IMR-90 (cell line): ENCODE measurements at regions not wholly inside any gene's neighbourhood (a gene's known extent, or its start where the extent isn't known, plus 50 kb on each side); places are given as distances from the start of the nearest gene placed in this dataset.

Experiments
- ATAC-seq: fragments of 200-7000 bp; cut with Tn5 transposase; 2 replicates; pipeline ENCODE4 v1.9.1; 2020; ENCODE audit warnings: low read depth, mild to moderate bottlenecking, moderate library complexity
- BruUV-seq: library from RNA; stranded (reverse); fragments of 400-500 nt; replicated peaks from 2 replicates; lab custom pipeline; 2021; lab: Mats Ljungman, UMichigan
- CTCF ChIA-PET: fragments of 300-600 bp; formaldehyde crosslinking; extraction: SDS; loops from one replicate; lab custom pipeline; 2021; ENCODE audit warnings: antibody characterized with exemption; lab: Yijun Ruan, JAX
- POLR2A ChIA-PET: fragments of 300-600 bp; sonication (Branson Sonifier 250); formaldehyde crosslinking; loops from one replicate; lab custom pipeline; 2022; ENCODE audit warnings: antibody characterized with exemption; ENCODE audit not compliant: unreplicated experiment; lab: Charles Lee
- DNase-seq: peaks from one replicate; pipeline ENCODE4 v3.0.0; 2013
- H2AFZ ChIP-seq: replicated peaks from 2 replicates; pipeline ENCODE3; 2013; ENCODE audit warnings: low read length, mild to moderate bottlenecking; ENCODE audit not compliant: poor library complexity
- H2AK5ac ChIP-seq: 2 replicates; pipeline ENCODE4 v1.6.1; 2013; ENCODE audit warnings: low read depth, low read length, inconsistent platforms
- H2AK9ac ChIP-seq: replicated peaks from 2 replicates; pipeline ENCODE3; 2013; ENCODE audit warnings: mild to moderate bottlenecking, low read depth, low read length, moderate library complexity; ENCODE audit not compliant: poor library complexity
- H2BK120ac ChIP-seq: 2 replicates; pipeline ENCODE4 v1.6.1; 2013; ENCODE audit warnings: low read depth, low read length, inconsistent platforms
- H2BK15ac ChIP-seq: 3 replicates; pipeline ENCODE4 v1.6.1; 2013; ENCODE audit warnings: low read depth, low read length, inconsistent platforms
- H2BK20ac ChIP-seq: 2 replicates; pipeline ENCODE4 v1.6.1; 2013; ENCODE audit warnings: low read depth, mild to moderate bottlenecking, inconsistent platforms, low read length, moderate library complexity
- H2BK5ac ChIP-seq: 2 replicates; pipeline ENCODE4 v1.6.1; 2013; ENCODE audit warnings: mild to moderate bottlenecking, low read depth, low read length, inconsistent platforms; ENCODE audit not compliant: poor library complexity, severe bottlenecking
- H3K14ac ChIP-seq: replicated peaks from 2 replicates; pipeline ENCODE4 v1.6.1; 2013; ENCODE audit warnings: low read depth, low read length, inconsistent platforms
- H3K18ac ChIP-seq: 2 replicates; pipeline ENCODE4 v1.6.1; 2013; ENCODE audit warnings: low read depth, low read length, control low read depth
- H3K23ac ChIP-seq: 2 replicates; pipeline ENCODE4 v1.6.1; 2013; ENCODE audit warnings: low read depth, low read length, inconsistent platforms
- H3K27ac ChIP-seq: 2 replicates; pipeline ENCODE4 v1.5.1; 2013; ENCODE audit warnings: mild to moderate bottlenecking, control low read depth, low read length; ENCODE audit not compliant: insufficient read depth
- H3K27me3 ChIP-seq: 2 replicates; pipeline ENCODE4 v1.6.1; 2013; ENCODE audit warnings: low read length; ENCODE audit not compliant: control insufficient read depth, insufficient read depth
- H3K36me3 ChIP-seq: 2 replicates; pipeline ENCODE4 v1.6.1; 2013; ENCODE audit warnings: low read length, mixed read lengths; ENCODE audit not compliant: control insufficient read depth, insufficient read depth
- H3K4ac ChIP-seq: 2 replicates; pipeline ENCODE4 v1.6.1; 2013; ENCODE audit warnings: low read depth, low read length, inconsistent platforms
- H3K4me1 ChIP-seq: 2 replicates; pipeline ENCODE4 v1.6.1; 2013; ENCODE audit warnings: low read length, mixed read lengths; ENCODE audit not compliant: control insufficient read depth, insufficient read depth
- H3K4me2 ChIP-seq: 2 replicates; pipeline ENCODE4 v1.6.1; 2013; ENCODE audit warnings: low read depth, mild to moderate bottlenecking, control low read depth, low read length, moderate library complexity
- H3K4me3 ChIP-seq: 2 replicates; pipeline ENCODE4 v1.5.1; 2013; ENCODE audit warnings: low read depth, mild to moderate bottlenecking, control low read depth, low read length, moderate library complexity; ENCODE audit not compliant: insufficient read depth
- H3K56ac ChIP-seq: 2 replicates; pipeline ENCODE4 v1.6.1; 2013; ENCODE audit warnings: low read length, inconsistent platforms; ENCODE audit not compliant: insufficient read depth; ENCODE audit errors: extremely low read depth
- H3K79me1 ChIP-seq, 2 experiments: 2 replicates each; pipeline ENCODE4 v1.6.1; 2013; ENCODE audit warnings: low read length in 2 of 2, inconsistent platforms in 1 of 2, low read depth in 1 of 2
- H3K9ac ChIP-seq: 2 replicates; pipeline ENCODE4 v1.6.1; 2013; ENCODE audit warnings: low read depth, low read length, control low read depth
- H3K9me1 ChIP-seq: 2 replicates; pipeline ENCODE4 v1.6.1; 2013; ENCODE audit warnings: low read length, inconsistent platforms; ENCODE audit not compliant: insufficient read depth
- H3K9me3 ChIP-seq: 2 replicates; pipeline ENCODE4 v1.6.1; 2013; ENCODE audit warnings: low read length; ENCODE audit not compliant: control insufficient read depth, insufficient read depth
- H4K20me1 ChIP-seq: 2 replicates; pipeline ENCODE4 v1.6.1; 2013; ENCODE audit warnings: low read length, inconsistent platforms; ENCODE audit not compliant: insufficient read depth
- H4K5ac ChIP-seq: 2 replicates; pipeline ENCODE4 v1.6.1; 2013; ENCODE audit warnings: mild to moderate bottlenecking, low read depth, low read length, control low read depth
- H4K8ac ChIP-seq, 2 experiments: 2 replicates each; pipeline ENCODE4 v1.6.1; 2013; ENCODE audit warnings: low read depth in 2 of 2, low read length in 2 of 2, control low read depth in 1 of 2, inconsistent platforms in 1 of 2
- H4K91ac ChIP-seq: 2 replicates; pipeline ENCODE4 v1.6.1; 2013; ENCODE audit warnings: low read depth, low read length, inconsistent platforms; ENCODE audit not compliant: insufficient read depth
- BHLHE40 ChIP-seq: fragments of 150-350 bp; IDR thresholded peaks from 2 replicates; pipeline ENCODE4 v1.6.1; 2016; ENCODE audit warnings: mild to moderate bottlenecking, low read depth, low read length
- CHD1 ChIP-seq: IDR thresholded peaks from 2 replicates; pipeline ENCODE4 v1.6.1; 2012; ENCODE audit warnings: low read depth, low read length, improper control_type of control experiment
- ELK1 ChIP-seq: fragments of 150-350 bp; IDR thresholded peaks from 2 replicates; pipeline ENCODE4 v1.6.1; 2016; ENCODE audit warnings: low read depth, mild to moderate bottlenecking, low read length, moderate library complexity, borderline replicate concordance
- FOS ChIP-seq: fragments of 150-350 bp; IDR thresholded peaks from 2 replicates; pipeline ENCODE4 v1.6.1; 2016; ENCODE audit warnings: low read depth, low read length
- MAZ ChIP-seq: IDR thresholded peaks from 2 replicates; pipeline ENCODE4 v1.6.1; 2012; ENCODE audit warnings: low read depth, mild to moderate bottlenecking, low read length, improper control_type of control experiment, moderate library complexity, borderline replicate concordance
- MXI1 ChIP-seq: IDR thresholded peaks from 2 replicates; pipeline ENCODE4 v1.6.1; 2012; ENCODE audit warnings: low read depth, mild to moderate bottlenecking, low read length, moderate library complexity, borderline replicate concordance
- NFE2L2 ChIP-seq: fragments of 150-350 bp; IDR thresholded peaks from 2 replicates; pipeline ENCODE4 v1.6.1; 2016; ENCODE audit warnings: low read depth, mild to moderate bottlenecking, low read length
- POLR2A ChIP-seq: IDR thresholded peaks from 2 replicates; pipeline ENCODE4 v1.6.1; 2012; ENCODE audit warnings: mild to moderate bottlenecking, low read depth, low read length
- RAD21 ChIP-seq: IDR thresholded peaks from 2 replicates; pipeline ENCODE4 v1.6.1; 2012; ENCODE audit warnings: low read length, improper control_type of control experiment
- RCOR1 ChIP-seq: IDR thresholded peaks from 2 replicates; pipeline ENCODE4 v1.6.1; 2012; ENCODE audit warnings: mild to moderate bottlenecking, low read length, improper control_type of control experiment; ENCODE audit not compliant: insufficient replicate concordance
- SMC3 ChIP-seq: fragments of 150-350 bp; IDR thresholded peaks from 2 replicates; pipeline ENCODE4 v1.6.1; 2016; ENCODE audit warnings: low read depth, mild to moderate bottlenecking, antibody characterized with exemption, low read length, moderate library complexity
- WGBS, 2 experiments: methylation state at CpG; one replicate each; pipeline versions ENCODE4 v1.1.5 to v1.1.7; 2013; ENCODE audit warnings: missing lambda C conversion rate in 2 of 2; ENCODE audit not compliant: insufficient read length in 1 of 2; ENCODE audit errors: extremely low coverage in 2 of 2; 5-methylcytosine and 5-hydroxymethylcytosine counted together
- dilution Hi-C: fragments of 300-500 bp; cut with HindIII; formaldehyde crosslinking; loops from one replicate; pipeline ENCODE4 v1.14.3; 2018; ENCODE audit warnings: low sequenced_read_pairs; ENCODE audit not compliant: unreplicated experiment
- in situ Hi-C: fragments of 300-500 bp; cut with MboI; formaldehyde crosslinking; loops from 3 replicates; pipeline ENCODE4 v1.14.3; 2019; ENCODE audit warnings: low sequenced_read_pairs, inconsistent platforms, mixed read lengths
- intact Hi-C: fragments of 100-400 bp; cut with micrococcal nuclease; formaldehyde crosslinking; loops from 2 replicates; pipeline ENCODE4 v1.10.0; 2022
- TF ChIP-seq, protein P1 (sequence below): conservative IDR thresholded peaks from 2 replicates; pipeline ENCODE4 v1.5.1; 2012; ENCODE audit warnings: mild to moderate bottlenecking, low read depth, low read length, improper control_type of control experiment

DNA sequence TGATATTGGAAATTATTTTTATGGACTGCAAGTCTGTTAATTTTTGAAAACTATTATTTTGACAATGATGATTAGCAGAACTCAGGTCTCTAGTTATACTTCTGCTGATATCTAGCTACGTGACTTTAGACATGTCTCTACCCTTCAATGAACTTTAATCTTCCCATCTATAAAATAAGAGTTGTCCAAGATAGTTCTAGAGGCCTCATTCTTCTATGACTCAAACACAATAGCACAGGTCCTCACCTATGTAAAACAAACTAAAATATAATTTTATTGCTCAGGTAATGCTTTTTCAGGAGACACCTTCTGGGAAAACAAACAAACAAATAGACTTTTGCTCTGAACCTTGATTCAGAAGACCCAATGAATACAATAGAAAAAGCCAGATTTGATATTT, 544.4 kb upstream of the SETBP1 start:
- POLR2A ChIA-PET = no interaction called here
- H3K56ac ChIP-seq = no peak overlapping the region
- no peaks in the 10 kb centered on the region for H3K4me1 ChIP-seq
- no peak overlapping the region for H3K4me3 ChIP-seq
- H3K4ac ChIP-seq = no peak overlapping the region
- BruUV-seq = no TSS peak
- in situ Hi-C loops = loop anchor here (25.0 kb wide), 1 partner anchor 751 kb away; no protein-coding TSS in a partner anchor
- dilution Hi-C loops = no loop called here
- no peak overlapping the region for H3K9ac ChIP-seq
- no peak for DNase-seq
- no peaks in the 10 kb centered on the region for H3K9me3 ChIP-seq
- H2AK9ac ChIP-seq = no peak overlapping the region
- no peak overlapping the region for H3K4me2 ChIP-seq
- H3K23ac ChIP-seq = no peak overlapping the region
- no peak overlapping the region for H2BK120ac ChIP-seq
- H3K36me3 ChIP-seq = no peaks in the 10 kb centered on the region
- no peak overlapping the region for H3K27ac ChIP-seq
- H2AK5ac ChIP-seq = no peak overlapping the region
- H2AFZ ChIP-seq = no peak overlapping the region
- H4K20me1 ChIP-seq = no peaks in the 10 kb centered on the region
- H3K27me3 ChIP-seq = no peaks in the 10 kb centered on the region
- no peaks in the 10 kb centered on the region for H3K9me1 ChIP-seq
- intact Hi-C loops = loop anchor here (10.0 kb wide), 1 partner anchor 1248 kb away; no protein-coding TSS in a partner anchor
- no peak overlapping the region for H2BK15ac ChIP-seq
- WGBS, 2 experiments = no CpG with 5 or more reads among the region's 1 CpG
- no peak overlapping the region for H3K14ac ChIP-seq
- H4K91ac ChIP-seq = no peak overlapping the region
- H3K18ac ChIP-seq = no peak overlapping the region
- TF ChIP-seq MXI1 = no peak
- no peak for TF ChIP-seq POLR2A
- no peak for TF ChIP-seq RAD21
- TF ChIP-seq NFE2L2 = no peak
- TF ChIP-seq SMC3 = no peak
- no peak for TF ChIP-seq ELK1
- TF ChIP-seq, protein P1, sequence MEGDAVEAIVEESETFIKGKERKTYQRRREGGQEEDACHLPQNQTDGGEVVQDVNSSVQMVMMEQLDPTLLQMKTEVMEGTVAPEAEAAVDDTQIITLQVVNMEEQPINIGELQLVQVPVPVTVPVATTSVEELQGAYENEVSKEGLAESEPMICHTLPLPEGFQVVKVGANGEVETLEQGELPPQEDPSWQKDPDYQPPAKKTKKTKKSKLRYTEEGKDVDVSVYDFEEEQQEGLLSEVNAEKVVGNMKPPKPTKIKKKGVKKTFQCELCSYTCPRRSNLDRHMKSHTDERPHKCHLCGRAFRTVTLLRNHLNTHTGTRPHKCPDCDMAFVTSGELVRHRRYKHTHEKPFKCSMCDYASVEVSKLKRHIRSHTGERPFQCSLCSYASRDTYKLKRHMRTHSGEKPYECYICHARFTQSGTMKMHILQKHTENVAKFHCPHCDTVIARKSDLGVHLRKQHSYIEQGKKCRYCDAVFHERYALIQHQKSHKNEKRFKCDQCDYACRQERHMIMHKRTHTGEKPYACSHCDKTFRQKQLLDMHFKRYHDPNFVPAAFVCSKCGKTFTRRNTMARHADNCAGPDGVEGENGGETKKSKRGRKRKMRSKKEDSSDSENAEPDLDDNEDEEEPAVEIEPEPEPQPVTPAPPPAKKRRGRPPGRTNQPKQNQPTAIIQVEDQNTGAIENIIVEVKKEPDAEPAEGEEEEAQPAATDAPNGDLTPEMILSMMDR = no peak
- no peak for TF ChIP-seq RCOR1
- TF ChIP-seq CHD1 = no peak
- no peak for TF ChIP-seq FOS
- TF ChIP-seq BHLHE40 = no peak
- no peak for TF ChIP-seq MAZ
- no peak overlapping the region for H2BK5ac ChIP-seq
- no peak overlapping the region for H4K8ac ChIP-seq
- ATAC-seq = no peak
- H2BK20ac ChIP-seq = no peak overlapping the region
- CTCF ChIA-PET = no interaction called here
- H3K79me1 ChIP-seq = no peaks in the 10 kb centered on the region
- H4K5ac ChIP-seq = no peak overlapping the region
